ENCODE measurements at regions not wholly inside any gene's neighbourhood (a gene's known extent, or its start where the extent isn't known, plus 50 kb on each side); places are given as distances from the start of the nearest gene placed in this dataset.

GRCh38 chr4:52199574-52200338 is 148.7 kb downstream of the SPATA18 start:
- no peak for DNase-seq (ENCODE audit: low spot score)
- in situ Hi-C loops (cut with MboI; ENCODE audit: low pct_unique_long_range_greater_than_20kb, low sequenced_read_pairs, unreplicated experiment): no loop called here
- no peak for TF ChIP-seq CTCF (IDR thresholded peaks at IDR 0.05; ENCODE audit: extremely low read depth, insufficient read depth, missing control alignments)

DNA sequence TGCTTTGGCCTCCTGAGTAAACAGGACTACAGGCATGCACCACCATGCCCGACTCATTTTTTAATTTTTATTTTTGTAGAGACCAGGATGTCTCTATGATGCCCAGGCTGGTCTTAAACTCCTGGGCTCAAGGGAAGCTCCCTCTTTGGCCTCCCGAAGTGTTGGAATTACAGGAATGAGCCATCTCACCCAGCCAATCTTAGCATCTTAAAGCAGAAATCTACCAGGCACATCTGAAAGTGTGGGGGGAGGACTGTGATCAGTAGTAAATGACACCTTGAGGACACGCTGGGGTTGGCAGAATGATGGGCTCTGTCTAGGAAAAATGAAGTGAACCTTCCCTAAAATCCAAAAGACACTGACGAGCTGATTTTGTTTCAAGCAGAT is 149.2 kb downstream of the SPATA18 start:
- no peak for DNase-seq (ENCODE audit: low spot score)
- no peak for TF ChIP-seq CTCF (IDR thresholded peaks at IDR 0.05; ENCODE audit: extremely low read depth, insufficient read depth, missing control alignments)
- in situ Hi-C loops (cut with MboI; ENCODE audit: low pct_unique_long_range_greater_than_20kb, low sequenced_read_pairs, unreplicated experiment): no loop called here

DNA sequence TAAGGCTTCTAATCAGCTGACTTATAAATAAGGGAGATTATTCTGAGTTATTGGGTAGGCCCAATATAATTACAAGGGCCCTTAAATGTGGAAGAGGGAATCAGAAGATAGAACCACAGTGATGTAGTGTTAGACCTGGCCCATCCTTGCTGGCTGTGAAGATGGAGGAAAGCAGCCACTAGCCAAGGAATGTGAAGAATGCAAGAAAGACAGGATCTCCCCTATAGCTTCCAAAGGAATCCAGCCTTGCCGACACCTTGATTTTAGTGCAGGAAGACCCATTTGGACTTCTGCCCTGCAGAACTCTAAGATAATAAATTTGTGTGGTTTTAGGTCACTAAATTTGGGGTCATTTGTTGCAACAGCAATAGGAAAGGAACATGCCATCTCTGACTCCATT is 150.6 kb downstream of the SPATA18 start:
- no peak for DNase-seq (ENCODE audit: low spot score)
- in situ Hi-C loops (cut with MboI; ENCODE audit: low pct_unique_long_range_greater_than_20kb, low sequenced_read_pairs, unreplicated experiment): no loop called here
- TF ChIP-seq CTCF (IDR thresholded peaks at IDR 0.05; ENCODE audit: extremely low read depth, insufficient read depth, missing control alignments): no peak

- DNase-seq (ENCODE audit: low spot score): no peak
- TF ChIP-seq CTCF (IDR thresholded peaks at IDR 0.05; ENCODE audit: extremely low read depth, insufficient read depth, missing control alignments): no peak
- in situ Hi-C loops (cut with MboI; ENCODE audit: low pct_unique_long_range_greater_than_20kb, low sequenced_read_pairs, unreplicated experiment): no loop called here
These were observed 151.2 kb downstream of the SPATA18 start for GRCh38 chr4:52202251-52202779.

- in situ Hi-C loops (cut with MboI; ENCODE audit: low pct_unique_long_range_greater_than_20kb, low sequenced_read_pairs, unreplicated experiment): no loop called here
- DNase-seq (ENCODE audit: low spot score): no peak
- no peak for TF ChIP-seq CTCF (IDR thresholded peaks at IDR 0.05; ENCODE audit: extremely low read depth, insufficient read depth, missing control alignments)
These were observed 151.8 kb downstream of the SPATA18 start for GRCh38 chr4:52202931-52203330.

DNA sequence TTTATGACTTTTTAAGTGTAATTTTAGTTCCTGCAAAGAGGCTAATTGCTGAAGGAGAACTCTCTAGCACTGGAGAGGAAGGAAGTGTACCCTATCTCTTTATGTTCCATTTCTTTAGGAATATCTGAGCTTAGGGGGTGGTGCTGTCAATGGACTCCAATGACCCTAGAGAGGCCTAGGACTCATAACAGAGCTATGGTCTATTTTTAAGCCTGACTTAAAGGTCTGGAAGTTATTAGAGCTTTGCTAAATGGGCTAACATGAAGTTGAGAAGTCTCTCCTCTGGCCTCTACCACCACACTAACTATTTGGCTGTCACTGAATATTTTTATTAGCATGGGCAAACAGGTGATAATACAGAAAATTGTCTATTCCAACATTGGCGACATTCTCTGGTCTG is 152.2 kb downstream of the SPATA18 start:
- no peak for DNase-seq (ENCODE audit: low spot score)
- TF ChIP-seq CTCF (IDR thresholded peaks at IDR 0.05; ENCODE audit: extremely low read depth, insufficient read depth, missing control alignments): no peak

More for the DNA sequence above, 152.2 kb downstream of the SPATA18 start:
- in situ Hi-C loops (cut with MboI; ENCODE audit: low pct_unique_long_range_greater_than_20kb, low sequenced_read_pairs, unreplicated experiment): no loop called here

Data from GM13977 (cell line).